C4-2B (cell line): ENCODE measurements at regions not wholly inside any gene's neighbourhood (a gene's known extent, or its start where the extent isn't known, plus 50 kb on each side); places are given as distances from the start of the nearest gene placed in this dataset.

ENCODE experiments used
- CTCF ChIP-seq: fragments of 450-650 bp; conservative IDR thresholded peaks from 2 replicates; pipeline ENCODE4 v1.5.1; 2017; ENCODE audit warnings: mild to moderate bottlenecking
- ZFX ChIP-seq: fragments of 450-650 bp; IDR thresholded peaks from 2 replicates; pipeline ENCODE4 v1.6.1; 2017

GRCh38 chr10:109746861-109747260, 176.4 kb downstream of the XPNPEP1 start:
- TF ChIP-seq CTCF (no peak), ZFX (no peak)
